Astrocyte (in vitro differentiated cells and primary cell): ENCODE measurements at regions not wholly inside any gene's neighbourhood (a gene's known extent, or its start where the extent isn't known, plus 50 kb on each side); places are given as distances from the start of the nearest gene placed in this dataset.

Experiments used
- DNase-seq: peaks from one replicate; pipeline ENCODE4 v3.0.0-alpha.2; 2010; ENCODE audit warnings: low read depth
- FAIRE-seq: peaks from 2 replicates; lab custom pipeline; 2011; peaks lifted over from hg19 to GRCh38; lab: Jason Lieb, UNC
- H2AFZ ChIP-seq: 2 replicates; pipeline ENCODE4 v1.6.0; 2012; ENCODE audit warnings: low read depth, low read length, inconsistent platforms
- H3K27ac ChIP-seq: 2 replicates; pipeline ENCODE4 v1.5.1; 2011; ENCODE audit warnings: low read depth, low read length, inconsistent platforms
- H3K27me3 ChIP-seq: 2 replicates; pipeline ENCODE4 v1.6.0; 2011; ENCODE audit warnings: low read length, inconsistent platforms; ENCODE audit not compliant: insufficient read depth
- H3K36me3 ChIP-seq: 2 replicates; pipeline ENCODE4 v1.5.1; 2011; ENCODE audit warnings: low read length, inconsistent platforms; ENCODE audit not compliant: insufficient read depth
- H3K4me1 ChIP-seq: 2 replicates; pipeline ENCODE4 v1.5.1; 2011; ENCODE audit warnings: low read length, inconsistent platforms; ENCODE audit not compliant: insufficient read depth
- H3K4me2 ChIP-seq: 2 replicates; pipeline ENCODE4 v1.6.0; 2012; ENCODE audit warnings: low read length, inconsistent platforms
- H3K4me3 ChIP-seq: 2 replicates; pipeline ENCODE4 v1.5.1; 2011; ENCODE audit warnings: low read depth, mild to moderate bottlenecking, low read length, inconsistent platforms; ENCODE audit not compliant: insufficient read depth
- H3K79me2 ChIP-seq: 2 replicates; pipeline ENCODE4 v1.6.0; 2012; ENCODE audit warnings: mild to moderate bottlenecking, low read length, inconsistent platforms; ENCODE audit not compliant: insufficient read depth
- H3K9ac ChIP-seq: 2 replicates; pipeline ENCODE4 v1.6.0; 2012; ENCODE audit warnings: mild to moderate bottlenecking, low read length, inconsistent platforms
- H3K9me3 ChIP-seq: 2 replicates; pipeline ENCODE4 v1.5.1; 2012; ENCODE audit warnings: low read depth, mild to moderate bottlenecking, low read length, inconsistent platforms; ENCODE audit not compliant: insufficient read depth
- H4K20me1 ChIP-seq: 2 replicates; pipeline ENCODE4 v1.6.0; 2012; ENCODE audit warnings: low read length, inconsistent platforms; ENCODE audit not compliant: insufficient read depth
- H3K27ac Mint-ChIP-seq: one replicate; pipeline ENCODE4 v1.8.0; 2021; ENCODE audit warnings: mild to moderate bottlenecking, mixed read lengths; ENCODE audit not compliant: unreplicated experiment
- H3K27me3 Mint-ChIP-seq: one replicate; pipeline ENCODE4 v1.8.0; 2021; ENCODE audit warnings: low read depth, mixed read lengths; ENCODE audit not compliant: unreplicated experiment
- H3K36me3 Mint-ChIP-seq: one replicate; pipeline ENCODE4 v1.8.0; 2021; ENCODE audit warnings: low read depth, mixed read lengths; ENCODE audit not compliant: unreplicated experiment
- H3K4me1 Mint-ChIP-seq: one replicate; pipeline ENCODE4 v1.8.0; 2021; ENCODE audit warnings: low read depth, mixed read lengths; ENCODE audit not compliant: unreplicated experiment
- H3K4me3 Mint-ChIP-seq: one replicate; pipeline ENCODE4 v1.8.0; 2021; ENCODE audit warnings: mild to moderate bottlenecking, moderate library complexity, mixed read lengths; ENCODE audit not compliant: unreplicated experiment
- H3K9me3 Mint-ChIP-seq: one replicate; pipeline ENCODE4 v1.8.0; 2021; ENCODE audit warnings: mild to moderate bottlenecking, mixed read lengths; ENCODE audit not compliant: unreplicated experiment
- EZH2 ChIP-seq: IDR thresholded peaks from 2 replicates; pipeline ENCODE4 v1.6.1; 2012; ENCODE audit warnings: mild to moderate bottlenecking, low read length, inconsistent platforms; ENCODE audit not compliant: insufficient read depth
- TF ChIP-seq, protein P1 (sequence below): IDR thresholded peaks from 2 replicates; pipeline ENCODE4 v1.5.1; 2011; ENCODE audit warnings: low read depth, mild to moderate bottlenecking, inconsistent platforms, low read length, moderate library complexity; ENCODE audit not compliant: insufficient read depth

GRCh38 chr6:167643223-167643622, 183.5 kb upstream of the AFDN start:
- Histone ChIP-seq H2AFZ (no peak overlapping the region), H3K4me1 (peaks cover 2% of the 10 kb centered on the region), H3K9me3 (no peaks in the 10 kb centered on the region), H3K79me2 (no peaks in the 10 kb centered on the region), H4K20me1 (no peaks in the 10 kb centered on the region), H3K9ac (no peak overlapping the region), H3K27ac (no peak overlapping the region), H3K4me3 (no peak overlapping the region), H3K36me3 (no peaks in the 10 kb centered on the region), H3K27me3 (no peaks in the 10 kb centered on the region), H3K4me2 (no peak overlapping the region)
- Mint-ChIP-seq H3K27ac (no peak overlapping the region), H3K4me3 (no peak overlapping the region), H3K9me3 (peaks cover 2% of the 10 kb centered on the region), H3K36me3 (no peaks in the 10 kb centered on the region), H3K27me3 (no peaks in the 10 kb centered on the region), H3K4me1 (peaks cover 15% of the 10 kb centered on the region)
- TF ChIP-seq, protein P1, sequence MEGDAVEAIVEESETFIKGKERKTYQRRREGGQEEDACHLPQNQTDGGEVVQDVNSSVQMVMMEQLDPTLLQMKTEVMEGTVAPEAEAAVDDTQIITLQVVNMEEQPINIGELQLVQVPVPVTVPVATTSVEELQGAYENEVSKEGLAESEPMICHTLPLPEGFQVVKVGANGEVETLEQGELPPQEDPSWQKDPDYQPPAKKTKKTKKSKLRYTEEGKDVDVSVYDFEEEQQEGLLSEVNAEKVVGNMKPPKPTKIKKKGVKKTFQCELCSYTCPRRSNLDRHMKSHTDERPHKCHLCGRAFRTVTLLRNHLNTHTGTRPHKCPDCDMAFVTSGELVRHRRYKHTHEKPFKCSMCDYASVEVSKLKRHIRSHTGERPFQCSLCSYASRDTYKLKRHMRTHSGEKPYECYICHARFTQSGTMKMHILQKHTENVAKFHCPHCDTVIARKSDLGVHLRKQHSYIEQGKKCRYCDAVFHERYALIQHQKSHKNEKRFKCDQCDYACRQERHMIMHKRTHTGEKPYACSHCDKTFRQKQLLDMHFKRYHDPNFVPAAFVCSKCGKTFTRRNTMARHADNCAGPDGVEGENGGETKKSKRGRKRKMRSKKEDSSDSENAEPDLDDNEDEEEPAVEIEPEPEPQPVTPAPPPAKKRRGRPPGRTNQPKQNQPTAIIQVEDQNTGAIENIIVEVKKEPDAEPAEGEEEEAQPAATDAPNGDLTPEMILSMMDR, result no peak
- TF ChIP-seq EZH2, result no peak
- no peak for FAIRE-seq
- no peak for DNase-seq

- DNase-seq (no peak), FAIRE-seq (no peak)
- Mint-ChIP-seq H3K4me1 (peaks cover 15% of the 10 kb centered on the region), H3K36me3 (no peaks in the 10 kb centered on the region), H3K27me3 (no peaks in the 10 kb centered on the region), H3K4me3 (no peak overlapping the region), H3K27ac (no peak overlapping the region), H3K9me3 (peaks cover 2% of the 10 kb centered on the region)
- Histone ChIP-seq H3K9ac (no peak overlapping the region), H3K4me3 (no peak overlapping the region), H3K9me3 (no peaks in the 10 kb centered on the region), H3K4me2 (no peak overlapping the region), H2AFZ (no peak overlapping the region), H3K4me1 (peaks cover 2% of the 10 kb centered on the region), H3K27me3 (no peaks in the 10 kb centered on the region), H3K27ac (no peak overlapping the region), H3K79me2 (no peaks in the 10 kb centered on the region), H4K20me1 (no peaks in the 10 kb centered on the region), H3K36me3 (no peaks in the 10 kb centered on the region)
- no peak for TF ChIP-seq EZH2
- TF ChIP-seq, protein P1, result no peak
Measured at GRCh38 chr6:167643716-167644115, 183.0 kb upstream of the AFDN start.

GRCh38 chr6:167644412-167645132, 182.1 kb upstream of the AFDN start:
- no peak overlapping the region for H2AFZ ChIP-seq
- no peak overlapping the region for H3K27ac ChIP-seq

More at GRCh38 chr6:167644412-167645132, 182.1 kb upstream of the AFDN start:
- Mint-ChIP-seq H3K27ac (no peak overlapping the region), H3K36me3 (no peaks in the 10 kb centered on the region), H3K4me3 (no peak overlapping the region), H3K4me1 (peaks cover 15% of the 10 kb centered on the region), H3K9me3 (peaks cover 2% of the 10 kb centered on the region), H3K27me3 (no peaks in the 10 kb centered on the region)
- Histone ChIP-seq H3K4me1 (peaks cover 2% of the 10 kb centered on the region), H3K36me3 (no peaks in the 10 kb centered on the region), H3K9me3 (no peaks in the 10 kb centered on the region), H3K9ac (no peak overlapping the region), H4K20me1 (no peaks in the 10 kb centered on the region), H3K4me3 (no peak overlapping the region), H3K27me3 (no peaks in the 10 kb centered on the region), H3K79me2 (no peaks in the 10 kb centered on the region), H3K4me2 (no peak overlapping the region)
- FAIRE-seq, result no peak
- TF ChIP-seq, protein P1, result no peak
- TF ChIP-seq EZH2, result no peak
- no peak for DNase-seq
